GM12872 (cell line): ENCODE measurements at regions not wholly inside any gene's neighbourhood (a gene's known extent, or its start where the extent isn't known, plus 50 kb on each side); places are given as distances from the start of the nearest gene placed in this dataset.

ENCODE experiments used
- CTCF ChIP-seq: IDR thresholded peaks from 3 replicates; pipeline ENCODE4 v1.5.1; 2011; ENCODE audit warnings: low read depth, mild to moderate bottlenecking, low read length, moderate library complexity; ENCODE audit not compliant: insufficient read depth

DNA sequence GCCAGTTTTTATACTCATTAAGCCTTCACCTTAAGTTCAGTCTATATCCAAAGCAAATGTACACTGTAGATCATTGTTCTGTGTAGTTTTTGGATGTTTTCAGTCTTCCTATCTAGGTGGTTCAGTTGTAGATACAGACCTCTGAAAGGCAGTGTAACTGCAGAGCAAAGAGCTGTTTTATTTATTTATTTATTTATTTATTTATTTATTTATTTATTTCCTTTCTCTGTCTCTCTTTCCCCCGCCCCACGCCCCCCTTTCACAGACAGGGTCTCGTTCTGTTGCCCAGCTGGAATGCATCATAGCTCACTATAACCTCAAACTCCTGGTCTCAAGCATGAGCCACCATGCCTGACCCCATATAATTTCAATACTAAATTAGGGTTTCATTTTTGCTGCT lies 281.8 kb upstream of the KLHL1 start:
- no peak for TF ChIP-seq CTCF

GRCh38 chr13:70388935-70389334 lies 280.7 kb upstream of the KLHL1 start:
- no peak for TF ChIP-seq CTCF

DNA sequence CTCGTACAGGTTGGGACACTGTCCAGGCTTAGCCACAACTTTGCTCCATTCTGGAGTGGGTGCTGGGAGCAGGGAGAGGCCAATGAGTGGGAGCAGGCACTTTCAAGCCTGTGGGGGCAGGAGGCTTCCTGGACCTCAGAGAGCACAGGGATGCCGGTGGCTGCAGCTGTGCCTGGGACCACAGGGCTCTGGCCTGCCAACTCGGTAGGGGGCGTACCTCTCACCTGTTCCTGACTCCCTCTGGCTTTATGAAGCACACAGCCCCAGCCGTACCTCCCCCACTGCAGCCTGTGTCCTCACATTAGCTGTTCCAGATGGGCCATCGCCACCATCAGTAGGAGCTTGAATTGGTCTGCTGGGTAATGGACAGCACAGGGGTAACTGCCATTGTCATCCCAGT lies 278.7 kb upstream of the KLHL1 start:
- no peak for TF ChIP-seq CTCF

DNA sequence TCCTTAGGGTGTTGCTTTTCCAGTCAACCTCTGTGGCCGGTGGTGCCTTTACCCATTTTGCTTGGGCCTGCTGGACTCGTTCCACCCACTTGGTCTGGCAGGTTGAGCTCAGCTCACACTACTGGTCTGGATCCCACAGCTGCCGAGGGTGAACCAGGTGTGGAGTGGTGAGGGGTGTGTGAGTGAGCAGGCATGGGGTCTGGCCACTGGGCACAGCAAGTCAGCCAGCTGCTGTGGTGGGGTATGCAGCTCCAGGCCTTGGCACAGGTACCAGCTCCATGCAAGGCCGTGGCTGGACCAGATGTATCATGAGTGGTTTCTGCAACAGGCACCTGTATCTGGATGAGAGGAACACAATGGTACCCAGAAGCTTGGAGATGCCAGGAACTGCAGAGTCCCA lies 277.6 kb upstream of the KLHL1 start:
- no peak for TF ChIP-seq CTCF

GRCh38 chr13:70384156-70384555 lies 275.9 kb upstream of the KLHL1 start:
- TF ChIP-seq CTCF = no peak

GRCh38 chr13:70380809-70381208 lies 272.6 kb upstream of the KLHL1 start:
- TF ChIP-seq CTCF = no peak

GRCh38 chr13:70375718-70376117 lies 267.5 kb upstream of the KLHL1 start:
- no peak for TF ChIP-seq CTCF

DNA sequence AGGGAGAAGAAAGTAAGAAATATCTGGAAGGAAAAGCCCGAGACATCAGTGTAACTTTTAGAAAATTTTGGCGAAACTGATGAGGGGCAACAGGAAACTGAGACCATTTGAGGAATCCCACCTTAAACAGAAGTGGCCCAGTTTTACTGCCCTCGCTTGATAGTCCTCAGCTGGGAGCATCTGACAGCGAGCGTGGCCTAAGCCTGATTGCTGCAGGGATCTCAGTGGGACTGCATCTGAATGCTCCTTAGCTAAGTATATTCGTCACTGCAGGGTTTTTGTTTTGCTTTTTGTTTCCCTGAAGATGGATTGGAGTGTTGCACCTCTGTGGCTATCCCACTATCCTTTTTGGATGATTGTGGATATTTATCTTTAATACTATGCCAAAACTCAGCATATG lies 262.7 kb upstream of the KLHL1 start:
- no peak for TF ChIP-seq CTCF
